HG02798 (cell line): ENCODE measurements at regions not wholly inside any gene's neighbourhood (a gene's known extent, or its start where the extent isn't known, plus 50 kb on each side); places are given as distances from the start of the nearest gene placed in this dataset.

Experiments
- ATAC-seq: cut with Tn5 transposase; IDR thresholded peaks from one replicate; pipeline ENCODE4 v1.9.1; 2021; ENCODE audit warnings: mild to moderate bottlenecking; ENCODE audit not compliant: unreplicated experiment, poor library complexity

DNA sequence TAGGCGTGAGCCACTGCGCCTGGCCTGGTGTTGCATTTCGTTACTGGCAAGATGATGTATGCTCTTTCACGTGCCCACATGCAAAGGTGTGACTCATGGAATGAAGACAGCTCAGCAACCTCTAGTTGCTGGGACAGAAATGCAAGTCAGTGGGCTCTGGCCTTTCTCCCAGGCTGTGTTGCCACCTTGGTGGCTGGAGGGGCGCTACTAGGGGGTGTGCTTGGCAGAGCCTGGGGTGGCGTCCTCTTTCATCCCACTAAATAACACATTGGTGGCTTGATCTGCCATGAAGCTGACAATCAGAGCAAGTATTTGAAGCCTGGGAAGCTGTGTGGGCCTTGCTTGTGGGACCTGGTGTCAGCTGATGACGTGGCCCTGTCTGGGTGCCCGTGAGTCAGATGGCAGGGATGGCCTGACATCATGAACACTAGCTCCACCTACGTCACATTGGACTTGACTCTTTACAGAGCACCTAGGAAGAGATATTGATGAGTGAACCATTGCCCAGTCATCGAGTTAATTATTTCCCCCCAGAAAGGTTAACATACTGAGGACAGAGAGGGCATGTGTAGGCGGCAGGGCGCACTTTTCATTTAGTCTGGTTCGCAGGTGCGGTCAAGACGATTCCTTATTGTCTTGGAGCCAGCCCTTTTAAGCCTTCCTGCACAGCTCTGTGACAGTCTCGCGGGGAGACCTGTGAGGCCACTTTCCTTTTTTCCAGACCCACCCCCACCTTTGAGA, 154.2 kb downstream of the TM9SF2 start:
- ATAC-seq, result no peak

DNA sequence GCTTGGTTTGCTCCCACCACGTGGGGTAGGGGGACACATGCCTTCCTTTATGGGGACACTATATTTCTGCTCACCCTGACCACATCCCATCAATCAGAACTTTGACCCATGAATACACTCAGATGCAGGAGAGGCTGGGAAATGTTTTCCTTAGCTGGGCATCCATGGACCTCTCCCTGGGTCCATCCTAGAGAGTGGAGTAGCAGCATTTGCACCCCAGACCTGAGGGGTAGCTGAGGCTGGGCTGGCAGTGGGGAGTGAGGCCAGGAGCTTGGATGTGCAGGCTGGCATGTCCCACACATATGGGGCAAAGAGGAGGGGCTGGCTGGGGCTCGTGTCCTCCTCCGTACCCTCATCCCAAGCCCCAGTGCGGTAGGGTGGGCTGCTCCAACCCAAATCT, 152.8 kb downstream of the TM9SF2 start:
- no peak for ATAC-seq

- no peak for ATAC-seq
Observed at GRCh38 chr13:99653526-99653925, 152.3 kb downstream of the TM9SF2 start.

DNA sequence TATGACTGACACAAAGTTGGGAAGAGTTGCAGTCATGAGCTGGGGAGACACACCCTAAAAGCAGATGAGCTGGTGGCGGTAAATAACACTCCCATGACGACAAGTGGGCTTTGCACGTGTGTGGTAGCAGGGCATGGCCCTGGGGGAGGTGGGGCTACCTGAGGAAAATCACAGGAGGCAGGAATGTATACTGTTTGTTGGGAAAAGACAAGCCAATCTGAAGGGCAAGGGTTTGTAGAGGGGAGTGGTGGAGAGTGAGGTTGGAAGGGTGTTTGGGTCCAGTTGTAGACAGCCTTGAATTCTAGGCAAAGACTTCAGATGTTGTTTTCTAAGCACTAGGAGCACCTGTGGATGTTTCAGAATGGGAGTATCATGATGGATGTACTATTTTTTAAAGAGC, 151.6 kb downstream of the TM9SF2 start:
- no peak for ATAC-seq

DNA sequence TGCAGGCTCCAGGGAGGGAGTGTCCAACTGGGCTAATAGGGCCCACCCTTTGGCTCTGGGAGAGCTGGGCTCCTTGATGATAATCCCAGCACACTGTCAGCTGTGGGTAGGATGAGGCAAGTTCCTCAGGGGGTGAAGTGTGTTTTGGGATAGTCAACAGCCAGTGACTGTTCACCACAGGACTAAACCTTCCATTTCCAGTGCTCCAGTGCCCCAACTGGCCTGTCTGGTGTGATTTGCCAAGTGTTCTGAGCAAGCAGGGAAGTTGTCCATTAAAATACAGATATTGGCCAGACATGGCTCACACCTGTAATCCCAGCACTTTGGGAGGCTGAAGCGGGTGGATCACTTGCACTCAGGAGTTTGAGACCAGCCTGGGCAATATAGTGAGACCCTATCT, 150.9 kb downstream of the TM9SF2 start:
- ATAC-seq, result no peak

- no peak for ATAC-seq
Observed at GRCh38 chr13:99651016-99651415, 149.7 kb downstream of the TM9SF2 start.

DNA sequence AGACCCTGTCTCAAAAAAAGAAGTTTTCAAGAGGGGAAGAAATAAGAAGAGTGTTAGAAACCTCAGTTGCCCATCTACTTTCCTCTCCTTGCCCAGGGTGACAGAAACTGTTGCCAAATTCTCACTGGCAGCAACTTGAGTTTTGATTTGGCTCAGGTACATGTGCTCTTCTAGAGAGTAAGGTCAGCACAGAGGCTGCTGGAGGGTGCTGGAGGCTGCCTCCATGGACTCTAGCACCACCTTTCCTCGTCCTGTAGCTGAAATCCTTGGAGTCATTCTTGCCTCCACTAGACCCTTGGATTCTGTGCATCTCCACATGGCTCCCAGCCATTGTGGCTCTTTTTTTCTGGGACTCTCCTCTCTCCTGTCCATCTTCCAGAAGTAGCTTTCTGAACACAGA, 149.1 kb downstream of the TM9SF2 start:
- ATAC-seq, result no peak

- ATAC-seq, result no peak
Observed at GRCh38 chr13:99648927-99649326, 147.7 kb downstream of the TM9SF2 start.

- no peak for ATAC-seq
Observed at GRCh38 chr13:99648066-99648665, 146.9 kb downstream of the TM9SF2 start.

DNA sequence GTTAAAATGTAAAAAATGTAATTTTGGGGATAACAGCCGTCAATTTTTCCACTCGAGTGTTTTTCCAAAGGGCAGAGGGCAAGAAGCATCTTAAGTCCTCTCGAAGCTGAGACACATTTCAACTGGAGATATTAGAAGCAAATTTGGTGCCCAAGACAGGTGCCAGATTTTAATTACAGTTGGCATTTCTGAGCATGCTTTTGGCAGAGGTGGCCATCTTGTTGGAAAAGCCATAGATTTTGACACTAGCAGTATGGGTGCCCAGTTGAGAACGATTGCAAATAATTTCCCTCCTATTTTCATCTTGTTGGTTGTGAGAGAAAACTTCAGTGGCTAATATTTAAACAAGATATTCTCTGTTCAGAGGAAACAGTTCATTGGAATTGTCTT, 146.3 kb downstream of the TM9SF2 start:
- no peak for ATAC-seq

GRCh38 chr13:99646866-99647595, 145.8 kb downstream of the TM9SF2 start:
- ATAC-seq, result no peak

GRCh38 chr13:99642841-99643240, 141.6 kb downstream of the TM9SF2 start:
- no peak for ATAC-seq

- ATAC-seq, result no peak
Observed at GRCh38 chr13:99642006-99642405, 140.7 kb downstream of the TM9SF2 start.

GRCh38 chr13:99640260-99640659, 139.0 kb downstream of the TM9SF2 start:
- no peak for ATAC-seq

DNA sequence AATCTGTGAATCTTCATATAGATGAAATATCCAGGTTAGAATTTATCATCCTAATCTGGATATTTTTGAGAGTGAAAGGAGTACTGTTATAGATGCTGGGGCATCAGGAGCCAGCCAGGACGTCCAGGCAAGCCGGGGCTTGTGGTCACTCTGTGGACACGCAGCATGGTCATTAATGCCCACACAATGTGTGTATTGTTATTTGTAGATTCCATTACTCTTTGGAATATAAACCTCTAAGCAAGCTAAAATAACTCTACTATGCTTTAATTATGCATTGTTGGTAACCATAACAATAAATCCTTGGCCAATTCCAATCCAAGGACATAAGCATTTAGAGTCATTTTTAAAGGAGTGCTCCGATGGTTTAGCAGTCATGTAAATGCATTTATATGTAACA, 137.9 kb downstream of the TM9SF2 start:
- ATAC-seq, result no peak

DNA sequence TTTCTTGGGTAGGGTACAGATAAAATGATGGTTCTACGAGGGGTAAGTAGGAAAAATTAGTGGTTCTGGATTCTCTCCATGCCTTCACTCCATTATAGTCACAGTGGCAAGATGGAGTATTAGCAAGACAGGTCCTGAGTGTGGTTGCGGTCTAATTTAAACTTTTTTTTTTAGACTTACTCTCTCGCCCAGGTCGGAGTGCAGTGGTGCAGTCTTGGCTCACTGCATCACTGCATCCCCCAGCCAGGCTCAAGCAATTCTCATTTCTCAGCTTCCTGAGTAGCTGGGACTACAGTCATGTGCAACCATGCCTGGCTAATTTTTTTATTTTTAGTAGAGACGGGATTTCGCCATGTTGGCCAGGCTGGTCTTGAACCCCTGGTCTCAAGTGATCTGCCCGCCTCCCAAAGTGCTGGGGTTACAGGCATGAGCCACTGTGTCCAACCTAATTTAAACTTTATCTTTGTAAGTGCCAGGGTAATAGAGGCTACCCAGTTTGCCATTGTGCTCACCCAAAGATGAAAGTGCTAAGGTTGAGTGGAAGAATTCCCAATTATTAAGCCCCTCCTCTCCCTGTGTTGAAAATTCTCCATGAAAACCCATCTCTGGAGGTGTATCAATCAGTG, 135.6 kb downstream of the TM9SF2 start:
- no peak for ATAC-seq

DNA sequence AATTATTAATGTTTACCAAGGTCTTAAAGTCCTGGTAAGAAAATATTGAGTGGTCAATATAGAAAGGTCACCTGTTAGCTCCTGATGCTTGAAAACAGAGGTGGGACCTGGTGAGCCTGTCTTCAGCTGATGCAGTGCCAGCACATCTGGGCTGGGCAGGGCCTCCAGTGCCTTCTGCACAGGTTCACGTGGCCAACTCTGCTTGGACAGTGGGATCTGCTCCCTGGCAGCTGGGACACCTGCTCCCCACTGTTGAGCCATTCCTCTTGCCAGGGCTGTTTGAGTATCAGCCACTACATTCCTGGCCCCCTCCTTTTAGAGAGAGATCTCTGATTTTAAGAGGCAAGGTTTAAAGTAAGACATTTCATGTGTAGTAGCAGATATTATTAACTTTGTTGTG, 135.0 kb downstream of the TM9SF2 start:
- no peak for ATAC-seq

- ATAC-seq, result no peak
Observed at GRCh38 chr13:99634672-99635071, 133.4 kb downstream of the TM9SF2 start.

- ATAC-seq, result no peak
Observed at GRCh38 chr13:99630269-99630898, 129.1 kb downstream of the TM9SF2 start.

- ATAC-seq, result no peak
Observed at GRCh38 chr13:99629641-99630040, 128.4 kb downstream of the TM9SF2 start.

GRCh38 chr13:99628442-99628841, 127.2 kb downstream of the TM9SF2 start:
- ATAC-seq, result no peak
